IMR-90 (cell line): ENCODE measurements at regions not wholly inside any gene's neighbourhood (a gene's known extent, or its start where the extent isn't known, plus 50 kb on each side); places are given as distances from the start of the nearest gene placed in this dataset.

Experiments used
- BHLHE40 ChIP-seq: fragments of 150-350 bp; IDR thresholded peaks from 2 replicates; pipeline ENCODE4 v1.6.1; 2016; ENCODE audit warnings: mild to moderate bottlenecking, low read depth, low read length
- CEBPB ChIP-seq: IDR thresholded peaks from 2 replicates; pipeline ENCODE4 v1.6.1; 2012; ENCODE audit warnings: low read depth, low read length, improper control_type of control experiment
- CHD1 ChIP-seq: IDR thresholded peaks from 2 replicates; pipeline ENCODE4 v1.6.1; 2012; ENCODE audit warnings: low read depth, low read length, improper control_type of control experiment
- CTCF ChIP-seq: conservative IDR thresholded peaks from 2 replicates; pipeline ENCODE4 v1.5.1; 2012; ENCODE audit warnings: mild to moderate bottlenecking, low read depth, low read length, improper control_type of control experiment
- ELK1 ChIP-seq: fragments of 150-350 bp; IDR thresholded peaks from 2 replicates; pipeline ENCODE4 v1.6.1; 2016; ENCODE audit warnings: low read depth, mild to moderate bottlenecking, low read length, moderate library complexity, borderline replicate concordance
- FOS ChIP-seq: fragments of 150-350 bp; IDR thresholded peaks from 2 replicates; pipeline ENCODE4 v1.6.1; 2016; ENCODE audit warnings: low read depth, low read length
- MAFK ChIP-seq: IDR thresholded peaks from 2 replicates; pipeline ENCODE4 v1.6.1; 2012; ENCODE audit warnings: low read depth, low read length, improper control_type of control experiment
- MXI1 ChIP-seq: IDR thresholded peaks from 2 replicates; pipeline ENCODE4 v1.6.1; 2012; ENCODE audit warnings: low read depth, mild to moderate bottlenecking, low read length, moderate library complexity, borderline replicate concordance
- NFE2L2 ChIP-seq: fragments of 150-350 bp; IDR thresholded peaks from 2 replicates; pipeline ENCODE4 v1.6.1; 2016; ENCODE audit warnings: low read depth, mild to moderate bottlenecking, low read length
- POLR2A ChIP-seq: IDR thresholded peaks from 2 replicates; pipeline ENCODE4 v1.6.1; 2012; ENCODE audit warnings: mild to moderate bottlenecking, low read depth, low read length
- RAD21 ChIP-seq: IDR thresholded peaks from 2 replicates; pipeline ENCODE4 v1.6.1; 2012; ENCODE audit warnings: low read length, improper control_type of control experiment
- RCOR1 ChIP-seq: IDR thresholded peaks from 2 replicates; pipeline ENCODE4 v1.6.1; 2012; ENCODE audit warnings: mild to moderate bottlenecking, low read length, improper control_type of control experiment; ENCODE audit not compliant: insufficient replicate concordance
- RFX5 ChIP-seq: IDR thresholded peaks from 2 replicates; pipeline ENCODE4 v1.8.0; 2012; ENCODE audit warnings: low read depth, mild to moderate bottlenecking, low read length, moderate library complexity
- USF2 ChIP-seq: fragments of 150-350 bp; IDR thresholded peaks from 2 replicates; pipeline ENCODE4 v1.6.1; 2017; ENCODE audit warnings: mild to moderate bottlenecking, antibody characterized with exemption, low read length, low read depth

GRCh38 chr17:79490530-79490929 lies 120.3 kb downstream of the RBFOX3 start:
- TF ChIP-seq POLR2A (no peak), RAD21 (no peak), CTCF (no peak), USF2 (no peak), MAFK (no peak), NFE2L2 (no peak), CHD1 (no peak), CEBPB (no peak), ELK1 (no peak), RCOR1 (no peak), RFX5 (no peak), MXI1 (no peak), FOS (no peak), BHLHE40 (no peak)
